ENCODE measurements at regions not wholly inside any gene's neighbourhood (a gene's known extent, or its start where the extent isn't known, plus 50 kb on each side); places are given as distances from the start of the nearest gene placed in this dataset.

- Histone ChIP-seq H3K4me2 (ENCODE audit: insufficient read depth, low read length) (no peak overlapping the region), H3K9me1 (replicated peaks; ENCODE audit: control insufficient read depth, extremely low read depth, insufficient read depth, low read length) (no peaks in the 10 kb centered on the region), H3K4me3 (replicated peaks in 1 of 3; ENCODE audit: insufficient read depth in 1 of 3, low read depth in 1 of 3, low read length in 3 of 3) (no peak overlapping the region), H3K27me3 (ENCODE audit: control insufficient read depth in 2 of 2, insufficient read depth in 2 of 2, low read length in 2 of 2) (no peaks in the 10 kb centered on the region), H3K9ac (replicated peaks; ENCODE audit: extremely low read depth, insufficient read depth, low read length) (no peak overlapping the region), H3K36me3 (ENCODE audit: control insufficient read depth in 2 of 2, extremely low read depth in 1 of 2, insufficient read depth in 2 of 2, low read length in 2 of 2) (no peaks in the 10 kb centered on the region), H3K4me1 (ENCODE audit: control insufficient read depth, extremely low read depth, insufficient read depth, low read length) (no peaks in the 10 kb centered on the region), H4K20me1 (replicated peaks; ENCODE audit: control insufficient read depth, extremely low read depth, insufficient read depth, low read length) (no peaks in the 10 kb centered on the region), H2AFZ (ENCODE audit: low read depth, low read length) (no peak overlapping the region), H3K9me3 (replicated peaks; ENCODE audit: control insufficient read depth, insufficient read depth, low read length) (no peaks in the 10 kb centered on the region), H3K27ac (ENCODE audit: insufficient read depth, low read depth, low read length) (no peak overlapping the region), H3K79me2 (ENCODE audit: control insufficient read depth, insufficient read depth, low read length) (no peaks in the 10 kb centered on the region)
- no TSS peak for BruUV-seq (replicated peaks)
- CTCF ChIA-PET, result no interaction called here
- intact Hi-C loops (cut with micrococcal nuclease), result no loop called here
- FAIRE-seq (no peak), DNase-seq (ENCODE audit: low read depth, low spot score) (no peak)
- dilution Hi-C loops (cut with MboI; ENCODE audit: extremely low pct_ligation_motif_present, low sequenced_read_pairs), result no loop called here
- POLR2A ChIA-PET, result no interaction called here
- no peak for TF ChIP-seq POLR2AphosphoS5 (IDR thresholded peaks at IDR 0.05; ENCODE audit: insufficient read depth, low read depth, low read length)
- TF ChIP-seq EZH2 (IDR thresholded peaks at IDR 0.05; ENCODE audit: borderline replicate concordance, low read depth, low read length, severe bottlenecking), result no peak
- TF ChIP-seq JUN (IDR thresholded peaks at IDR 0.05; ENCODE audit: borderline replicate concordance, insufficient read depth, insufficient read length, low read depth), result no peak
- no peak for TF ChIP-seq MAX (IDR thresholded peaks at IDR 0.05; ENCODE audit: insufficient read depth, insufficient read length)
- no peak for TF ChIP-seq MYC (IDR thresholded peaks at IDR 0.05; ENCODE audit: low read depth, low read length)
- no peak for TF ChIP-seq GATA2 (IDR thresholded peaks at IDR 0.05; ENCODE audit: insufficient read depth, insufficient read length, low read depth, low read length)
- no peak for TF ChIP-seq CTCF (IDR thresholded peaks at IDR 0.05; ENCODE audit: extremely low read depth in 1 of 2, insufficient read depth in 1 of 2, low read depth in 1 of 2, low read length in 2 of 2)
- TF ChIP-seq FOS (IDR thresholded peaks at IDR 0.05; ENCODE audit: borderline replicate concordance, insufficient read depth, low read length), result no peak
These were observed 118.9 kb upstream of the THBS2 start for GRCh38 chr6:169372589-169372988.

Measured in endothelial cell of umbilical vein (primary cell).